GM18502 (cell line): ENCODE measurements at regions not wholly inside any gene's neighbourhood (a gene's known extent, or its start where the extent isn't known, plus 50 kb on each side); places are given as distances from the start of the nearest gene placed in this dataset.
"Not testable (repeated sequence)": the region's sequence is repeated elsewhere in the genome, so short reads cannot be mapped to it uniquely, and the experiment has no call there.

Experiments used
- ATAC-seq: cut with Tn5 transposase; IDR thresholded peaks from one replicate; pipeline ENCODE4 v1.9.1; 2021; ENCODE audit warnings: mild to moderate bottlenecking; ENCODE audit not compliant: unreplicated experiment, poor library complexity

- ATAC-seq, result no peak
Observed at GRCh38 chr2:146720170-146720569, 1124.7 kb upstream of the ACVR2A start.

- no peak for ATAC-seq
Observed at GRCh38 chr2:146716591-146716990, 1128.2 kb upstream of the ACVR2A start.

- ATAC-seq, result no peak
Observed at GRCh38 chr2:146709004-146709403, 1135.8 kb upstream of the ACVR2A start.

GRCh38 chr2:146701183-146701582, 1143.6 kb upstream of the ACVR2A start:
- no peak for ATAC-seq

GRCh38 chr2:146697307-146697706, 1147.5 kb upstream of the ACVR2A start:
- no peak for ATAC-seq

GRCh38 chr2:146696787-146697186, 1148.0 kb upstream of the ACVR2A start:
- ATAC-seq, result not testable (repeated sequence)

GRCh38 chr2:146681991-146682390, 1162.8 kb upstream of the ACVR2A start:
- ATAC-seq, result no peak

- no peak for ATAC-seq
Observed at GRCh38 chr2:146678516-146678915, 1166.3 kb upstream of the ACVR2A start.

- ATAC-seq, result no peak
Observed at GRCh38 chr2:146677280-146677679, 1167.5 kb upstream of the ACVR2A start.

GRCh38 chr2:146669735-146670134, 1175.1 kb upstream of the ACVR2A start:
- no peak for ATAC-seq

GRCh38 chr2:146666340-146666739, 1178.5 kb upstream of the ACVR2A start:
- ATAC-seq, result no peak

- no peak for ATAC-seq
Observed at GRCh38 chr2:146665800-146666199, 1179.0 kb upstream of the ACVR2A start.

- ATAC-seq, result peak; percentile 49
Observed at GRCh38 chr2:146661473-146662096, 1183.2 kb upstream of the ACVR2A start.

GRCh38 chr2:146659976-146660375, 1184.9 kb upstream of the ACVR2A start:
- ATAC-seq, result no peak

- ATAC-seq, result no peak
Observed at GRCh38 chr2:146652311-146652710, 1192.5 kb upstream of the ACVR2A start.

GRCh38 chr2:146651361-146651760, 1193.5 kb upstream of the ACVR2A start:
- ATAC-seq, result no peak

GRCh38 chr2:146642066-146642465, 1202.8 kb upstream of the ACVR2A start:
- no peak for ATAC-seq

- ATAC-seq, result no peak
Observed at GRCh38 chr2:146634230-146635097, 1210.4 kb upstream of the ACVR2A start.

- ATAC-seq, result no peak
Observed at GRCh38 chr2:146633159-146633558, 1211.7 kb upstream of the ACVR2A start.

GRCh38 chr2:146632707-146633106, 1212.1 kb upstream of the ACVR2A start:
- ATAC-seq, result no peak

- no peak for ATAC-seq
Observed at GRCh38 chr2:146624430-146625160, 1220.2 kb upstream of the ACVR2A start.
